ENCODE measurements at regions not wholly inside any gene's neighbourhood (a gene's known extent, or its start where the extent isn't known, plus 50 kb on each side); places are given as distances from the start of the nearest gene placed in this dataset.

- DNase-seq, result no peak
These were observed 537.4 kb downstream of the MN1 start for GRCh38 chr22:27264184-27264583.

GRCh38 chr22:27267145-27267544 is 534.4 kb downstream of the MN1 start:
- no peak for DNase-seq

- no peak for DNase-seq
These were observed 531.6 kb downstream of the MN1 start for GRCh38 chr22:27269751-27270543.

GRCh38 chr22:27270818-27271510 is 530.6 kb downstream of the MN1 start:
- no peak for DNase-seq

- no peak for DNase-seq
These were observed 528.1 kb downstream of the MN1 start for GRCh38 chr22:27273436-27273835.

- no peak for DNase-seq
These were observed 527.7 kb downstream of the MN1 start for GRCh38 chr22:27273853-27274252.

- no peak for DNase-seq
These were observed 526.6 kb downstream of the MN1 start for GRCh38 chr22:27274770-27275449.

- DNase-seq, result no peak
These were observed 522.6 kb downstream of the MN1 start for GRCh38 chr22:27278946-27279345.

GRCh38 chr22:27283240-27283639 is 518.3 kb downstream of the MN1 start:
- no peak for DNase-seq

GRCh38 chr22:27283714-27284113 is 517.8 kb downstream of the MN1 start:
- DNase-seq, result no peak

- DNase-seq, result no peak
These were observed 517.2 kb downstream of the MN1 start for GRCh38 chr22:27284324-27284723.

GRCh38 chr22:27286711-27287110 is 514.8 kb downstream of the MN1 start:
- DNase-seq, result no peak

GRCh38 chr22:27292542-27293299 is 508.8 kb downstream of the MN1 start:
- DNase-seq, result no peak

- no peak for DNase-seq
These were observed 507.7 kb downstream of the MN1 start for GRCh38 chr22:27293721-27294445.

GRCh38 chr22:27295040-27295439 is 506.5 kb downstream of the MN1 start:
- no peak for DNase-seq

- no peak for DNase-seq
These were observed 506.0 kb downstream of the MN1 start for GRCh38 chr22:27295605-27296004.

GRCh38 chr22:27296091-27296675 is 505.4 kb downstream of the MN1 start:
- no peak for DNase-seq

GRCh38 chr22:27297125-27297524 is 504.4 kb downstream of the MN1 start:
- DNase-seq, result no peak

- no peak for DNase-seq
These were observed 503.2 kb downstream of the MN1 start for GRCh38 chr22:27298332-27298731.

- no peak for DNase-seq
These were observed 502.8 kb downstream of the MN1 start for GRCh38 chr22:27298742-27299141.

- no peak for DNase-seq
These were observed 502.1 kb downstream of the MN1 start for GRCh38 chr22:27299181-27300085.
